CD4-positive, alpha-beta T cell treated with Interleukin-10 for 1 hour (primary cell): ENCODE measurements at regions not wholly inside any gene's neighbourhood (a gene's known extent, or its start where the extent isn't known, plus 50 kb on each side); places are given as distances from the start of the nearest gene placed in this dataset.

Experiments used
- DNase-seq: peaks from one replicate; pipeline ENCODE4 v3.0.0-alpha.2; 2020

DNA sequence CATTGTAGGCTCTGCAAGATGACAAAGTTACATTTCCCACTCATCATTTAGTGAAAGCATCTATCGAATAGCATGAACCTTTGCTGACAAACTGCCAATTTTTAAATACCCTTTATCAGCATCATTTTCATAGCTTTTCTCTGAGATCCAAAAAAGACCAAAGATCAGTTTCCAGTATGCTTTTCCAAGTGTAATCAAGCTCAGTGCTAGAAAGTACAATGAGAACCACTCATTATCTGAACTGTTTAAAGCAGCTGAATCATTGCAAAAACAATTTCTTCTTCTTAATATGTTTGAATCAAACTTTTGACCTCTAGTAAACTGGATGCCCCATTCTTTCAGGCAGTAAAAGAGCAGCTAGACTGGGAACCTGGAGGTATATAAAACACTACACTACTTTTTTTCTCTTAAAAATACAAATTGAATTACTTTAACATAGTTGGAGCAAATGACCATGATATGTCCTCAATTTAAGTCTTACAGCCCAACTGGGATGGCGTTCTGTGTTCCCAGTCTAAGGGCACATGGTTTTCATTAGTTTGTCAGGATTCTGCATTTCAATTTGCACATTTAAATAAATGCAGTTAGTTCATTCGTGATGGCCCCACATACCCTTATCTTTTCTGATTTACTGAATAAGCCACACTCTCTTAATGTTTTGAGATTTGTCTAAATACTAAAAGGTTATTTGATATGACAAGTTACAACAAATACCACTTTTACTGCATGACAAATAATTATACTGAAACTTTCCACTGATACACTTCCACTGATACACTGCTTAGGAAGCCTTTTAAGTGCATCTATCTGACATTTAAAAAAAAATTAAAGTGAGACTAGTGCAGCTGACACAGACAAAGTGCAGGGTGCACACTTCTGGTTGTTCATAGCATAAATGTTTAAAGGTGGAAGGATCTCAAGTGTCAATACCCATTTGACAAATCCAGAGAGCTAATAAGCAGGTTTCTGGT is 146.0 kb upstream of the FRMD4B start:
- DNase-seq = no peak

GRCh38 chr3:69530554-69530953 is 144.7 kb upstream of the FRMD4B start:
- no peak for DNase-seq

DNA sequence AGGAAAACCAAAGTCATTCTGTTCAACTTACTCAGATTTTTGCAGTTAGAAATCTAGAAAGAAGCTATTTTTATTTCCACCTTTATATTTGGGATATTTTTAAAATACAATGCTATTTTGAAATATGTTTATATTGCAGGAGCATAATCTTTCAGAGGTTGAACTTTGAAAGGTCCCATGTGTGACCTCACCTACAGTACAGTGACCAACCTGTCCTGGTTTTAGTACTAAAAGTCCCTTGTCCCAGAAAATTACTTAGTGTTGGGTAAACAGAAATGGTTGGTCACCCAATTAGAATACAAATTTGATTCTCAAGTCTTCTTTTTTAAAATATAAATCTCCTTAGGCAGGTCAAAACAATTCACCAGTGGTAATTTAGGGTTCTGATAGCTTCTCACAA is 141.6 kb upstream of the FRMD4B start:
- no peak for DNase-seq

DNA sequence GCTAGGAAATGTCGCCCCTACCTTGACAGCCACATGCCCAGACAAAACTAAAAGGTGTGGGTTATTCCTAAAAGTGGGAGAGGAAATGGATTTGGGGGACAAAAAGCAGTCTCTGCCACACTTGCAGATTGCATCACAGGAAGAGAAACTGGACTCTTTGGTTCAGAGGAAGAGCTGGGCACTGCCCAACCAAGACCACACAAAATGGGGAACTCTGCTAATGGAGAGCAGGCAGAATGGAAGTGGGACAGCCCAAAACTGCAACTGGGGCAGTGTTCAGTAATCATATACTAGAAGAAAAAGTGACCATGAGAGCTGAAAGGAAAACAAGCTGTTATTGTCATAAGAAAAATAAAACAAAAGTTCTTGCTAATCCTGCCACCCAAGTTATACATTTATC is 138.9 kb upstream of the FRMD4B start:
- no peak for DNase-seq

DNA sequence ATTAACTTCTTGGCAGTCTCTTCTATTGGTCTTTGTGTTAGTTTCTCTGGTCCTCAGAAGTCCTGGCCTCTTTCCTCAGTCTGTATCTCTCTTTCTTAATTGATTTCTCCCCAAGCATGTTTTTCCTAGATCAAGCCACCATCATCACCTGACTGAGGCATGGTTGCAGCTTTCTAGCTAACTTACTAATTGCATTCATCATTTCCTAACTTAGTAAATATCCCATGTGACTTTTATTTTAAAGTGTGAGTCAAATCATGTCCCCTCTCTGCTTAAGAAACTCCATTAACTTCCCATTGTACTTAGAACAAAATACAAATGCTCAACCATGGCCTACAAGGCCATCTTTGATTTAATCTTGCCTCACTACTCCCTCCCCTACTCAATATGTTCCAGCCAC is 135.4 kb upstream of the FRMD4B start:
- DNase-seq = no peak

- no peak for DNase-seq
Measured at GRCh38 chr3:69511361-69511760, 125.5 kb upstream of the FRMD4B start.

GRCh38 chr3:69510481-69511030 is 124.7 kb upstream of the FRMD4B start:
- DNase-seq = no peak

DNA sequence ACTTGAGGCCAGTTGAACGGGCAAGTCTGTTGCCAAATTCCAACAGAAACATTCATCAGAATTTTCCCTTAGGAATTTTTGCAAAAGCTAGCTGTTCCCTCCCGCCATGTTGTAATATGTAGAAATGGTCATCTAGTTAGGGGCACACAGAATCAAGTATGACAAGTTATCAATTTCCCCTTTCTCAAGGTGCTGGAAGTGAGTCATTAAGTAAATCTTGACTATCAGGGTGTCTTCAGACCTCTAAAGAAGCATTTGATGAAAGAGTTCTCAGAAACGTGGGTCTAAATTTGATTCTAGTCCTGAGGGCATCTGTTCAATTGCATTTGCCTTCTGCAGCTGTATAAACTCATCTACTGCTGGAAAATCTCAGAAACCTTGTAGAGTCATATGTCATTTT is 123.4 kb upstream of the FRMD4B start:
- DNase-seq = no peak

- DNase-seq = no peak
Measured at GRCh38 chr3:69505770-69506407, 120.0 kb upstream of the FRMD4B start.

DNA sequence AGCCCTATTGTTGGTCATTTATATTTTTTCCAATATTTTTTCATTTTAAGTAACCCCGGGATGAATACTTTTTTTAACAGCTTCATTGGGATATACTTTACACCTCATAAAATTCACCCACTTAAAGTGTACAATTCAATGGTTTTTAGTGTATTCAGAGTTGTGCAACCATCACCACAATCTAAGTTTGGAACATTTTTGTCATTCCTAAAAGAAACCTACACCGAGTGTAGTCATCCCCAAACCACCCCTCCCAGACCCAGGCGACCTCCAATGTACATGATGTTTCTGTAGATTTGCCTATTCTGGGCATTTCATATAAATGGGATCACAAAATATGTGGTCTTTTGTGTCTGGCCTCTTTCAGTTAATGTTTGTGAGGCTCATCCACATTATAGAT is 118.3 kb upstream of the FRMD4B start:
- DNase-seq = no peak

- DNase-seq = no peak
Measured at GRCh38 chr3:69500604-69501003, 114.7 kb upstream of the FRMD4B start.

DNA sequence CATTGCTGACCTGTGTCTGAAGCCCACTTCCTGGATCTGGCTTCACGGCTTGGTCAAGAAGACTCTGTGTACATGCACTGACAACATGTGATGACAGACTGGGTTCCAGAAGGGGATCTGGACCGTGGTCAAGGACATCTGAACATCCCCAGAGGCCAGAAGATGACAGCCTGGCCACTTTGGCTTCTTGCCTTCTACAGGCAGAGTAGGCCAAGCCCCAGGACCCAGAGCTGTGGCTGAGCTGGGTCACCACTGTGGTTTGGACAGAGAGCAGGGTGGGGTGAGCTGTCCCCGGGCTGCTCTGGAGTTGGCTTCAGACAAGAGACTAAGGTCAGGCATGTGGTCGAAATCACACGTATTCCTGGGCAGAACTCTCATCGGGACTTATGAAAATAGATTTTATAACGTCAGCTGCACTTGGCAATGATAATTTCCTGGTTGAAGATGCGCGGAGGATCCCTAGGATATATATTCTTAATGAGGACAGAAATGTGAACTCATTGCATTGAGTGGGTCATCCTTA is 114.1 kb upstream of the FRMD4B start:
- DNase-seq = no peak

- no peak for DNase-seq
Measured at GRCh38 chr3:69499422-69499821, 113.5 kb upstream of the FRMD4B start.

DNA sequence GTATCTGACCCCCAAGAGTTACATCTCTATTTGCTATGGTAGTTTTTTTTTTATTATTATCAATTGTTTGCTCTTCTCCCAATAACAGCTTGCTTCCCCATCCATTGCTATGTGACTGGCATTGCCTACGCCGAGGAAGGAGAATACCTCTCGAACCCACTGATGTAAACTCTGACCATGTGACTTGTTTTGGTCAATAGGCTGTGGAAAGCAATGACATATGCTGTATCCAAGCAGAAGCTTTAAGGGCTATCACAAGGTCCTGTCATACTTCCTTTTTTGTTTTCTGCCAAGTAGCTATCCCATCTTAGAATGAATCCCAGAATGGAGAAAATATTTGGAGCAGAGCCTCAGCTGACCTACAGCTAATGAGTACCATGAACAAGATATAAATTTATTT is 111.0 kb upstream of the FRMD4B start:
- no peak for DNase-seq

GRCh38 chr3:69494185-69494584 is 108.3 kb upstream of the FRMD4B start:
- DNase-seq = no peak

GRCh38 chr3:69493157-69493556 is 107.3 kb upstream of the FRMD4B start:
- DNase-seq = no peak

DNA sequence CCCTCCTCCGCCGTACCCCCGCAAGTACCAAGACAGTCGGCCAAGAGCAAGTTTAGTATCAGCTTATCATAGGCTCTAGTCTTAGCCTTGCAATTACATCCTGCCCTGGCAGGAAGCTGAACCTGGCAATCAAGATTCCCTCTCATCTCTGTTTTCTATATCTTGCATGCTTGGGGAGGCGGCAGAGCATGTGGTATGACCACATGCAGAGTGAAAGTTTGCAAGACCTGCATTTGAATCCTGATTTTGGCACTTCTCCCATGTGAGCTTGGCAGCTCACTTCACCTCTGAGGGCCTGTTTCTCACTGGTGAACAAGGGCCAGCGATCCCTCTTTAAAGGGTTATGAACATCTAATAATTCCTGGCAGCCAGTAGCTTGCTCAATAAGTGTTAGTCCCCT is 106.1 kb upstream of the FRMD4B start:
- no peak for DNase-seq

GRCh38 chr3:69490971-69491370 is 105.1 kb upstream of the FRMD4B start:
- no peak for DNase-seq

GRCh38 chr3:69490235-69490634 is 104.3 kb upstream of the FRMD4B start:
- no peak for DNase-seq

- DNase-seq = no peak
Measured at GRCh38 chr3:69488026-69488425, 102.1 kb upstream of the FRMD4B start.

DNA sequence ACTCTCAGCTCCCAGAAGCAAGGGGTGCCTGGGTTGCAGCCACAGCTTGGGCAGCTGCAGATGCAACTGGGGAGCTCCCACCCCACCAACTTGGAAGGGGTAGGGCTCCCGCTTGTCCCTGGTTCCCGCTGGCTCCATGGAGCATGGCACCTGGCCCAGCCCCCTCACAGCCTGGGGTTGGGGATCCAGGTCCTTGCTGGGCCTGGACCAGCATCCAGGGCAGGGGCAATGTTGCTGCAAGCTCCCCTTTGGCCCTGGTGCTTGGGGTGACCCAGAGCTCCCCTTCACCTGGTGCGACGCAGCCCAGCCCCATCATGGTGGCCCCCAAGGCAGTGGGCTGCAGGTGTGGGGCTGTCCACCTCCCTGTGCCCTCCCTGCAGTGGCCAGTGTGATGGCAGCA is 99.6 kb upstream of the FRMD4B start:
- DNase-seq = no peak

- DNase-seq = no peak
Measured at GRCh38 chr3:69484507-69485393, 98.9 kb upstream of the FRMD4B start.

- DNase-seq = no peak
Measured at GRCh38 chr3:69483449-69483848, 97.6 kb upstream of the FRMD4B start.
